ENCODE measurements at regions not wholly inside any gene's neighbourhood (a gene's known extent, or its start where the extent isn't known, plus 50 kb on each side); places are given as distances from the start of the nearest gene placed in this dataset.

DNA sequence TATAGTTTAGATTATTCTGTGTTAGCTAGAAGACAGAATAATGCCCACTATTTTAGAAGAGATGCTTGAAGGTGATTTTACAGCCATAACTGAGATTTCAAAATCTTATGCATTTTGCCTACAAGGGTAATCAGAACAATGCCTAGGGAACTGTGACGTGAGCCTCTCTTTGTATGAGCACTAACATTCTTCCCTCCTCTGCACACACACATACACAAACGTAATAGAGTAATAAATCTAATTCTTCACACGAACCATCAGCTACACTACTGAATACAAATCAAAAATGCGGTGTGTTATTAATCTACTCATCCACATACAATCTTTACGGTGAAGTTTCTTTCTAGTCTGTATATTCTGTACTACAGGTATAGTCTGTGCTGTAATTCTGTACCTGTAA is 227.8 kb downstream of the PLK2 start:
- no peaks in the 10 kb centered on the region for H3K9me3 ChIP-seq (ENCODE audit: insufficient read depth, low read depth, low read length)
- H4K20me1 ChIP-seq (ENCODE audit: insufficient read depth, low read length): no peaks in the 10 kb centered on the region
- no peaks in the 10 kb centered on the region for H3K4me1 ChIP-seq (ENCODE audit: insufficient read depth, low read length)
- H3K9me3 Mint-ChIP-seq (ENCODE audit: unreplicated experiment): no peaks in the 10 kb centered on the region
- H3K27ac ChIP-seq (ENCODE audit: low read depth, low read length): no peak overlapping the region
- H3K4me3 Mint-ChIP-seq (ENCODE audit: unreplicated experiment): no peak overlapping the region
- no peak for FAIRE-seq
- peaks cover 13% of the 10 kb centered on the region for H3K4me1 Mint-ChIP-seq (ENCODE audit: low read depth, unreplicated experiment)
- H3K36me3 ChIP-seq (ENCODE audit: insufficient read depth, low read length): no peaks in the 10 kb centered on the region
- H2AFZ ChIP-seq (ENCODE audit: low read depth, low read length): no peak overlapping the region
- H3K79me2 ChIP-seq (ENCODE audit: insufficient read depth, low read length): no peaks in the 10 kb centered on the region
- no peak overlapping the region for H3K27ac Mint-ChIP-seq (ENCODE audit: unreplicated experiment)
- TF ChIP-seq, protein P1, sequence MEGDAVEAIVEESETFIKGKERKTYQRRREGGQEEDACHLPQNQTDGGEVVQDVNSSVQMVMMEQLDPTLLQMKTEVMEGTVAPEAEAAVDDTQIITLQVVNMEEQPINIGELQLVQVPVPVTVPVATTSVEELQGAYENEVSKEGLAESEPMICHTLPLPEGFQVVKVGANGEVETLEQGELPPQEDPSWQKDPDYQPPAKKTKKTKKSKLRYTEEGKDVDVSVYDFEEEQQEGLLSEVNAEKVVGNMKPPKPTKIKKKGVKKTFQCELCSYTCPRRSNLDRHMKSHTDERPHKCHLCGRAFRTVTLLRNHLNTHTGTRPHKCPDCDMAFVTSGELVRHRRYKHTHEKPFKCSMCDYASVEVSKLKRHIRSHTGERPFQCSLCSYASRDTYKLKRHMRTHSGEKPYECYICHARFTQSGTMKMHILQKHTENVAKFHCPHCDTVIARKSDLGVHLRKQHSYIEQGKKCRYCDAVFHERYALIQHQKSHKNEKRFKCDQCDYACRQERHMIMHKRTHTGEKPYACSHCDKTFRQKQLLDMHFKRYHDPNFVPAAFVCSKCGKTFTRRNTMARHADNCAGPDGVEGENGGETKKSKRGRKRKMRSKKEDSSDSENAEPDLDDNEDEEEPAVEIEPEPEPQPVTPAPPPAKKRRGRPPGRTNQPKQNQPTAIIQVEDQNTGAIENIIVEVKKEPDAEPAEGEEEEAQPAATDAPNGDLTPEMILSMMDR (IDR thresholded peaks at IDR 0.05; ENCODE audit: insufficient read depth, low read depth, low read length): no peak
- no peak for TF ChIP-seq EZH2 (IDR thresholded peaks at IDR 0.05; ENCODE audit: insufficient read depth, low read length)
- no peaks in the 10 kb centered on the region for H3K27me3 ChIP-seq (ENCODE audit: insufficient read depth, low read length)
- H3K9ac ChIP-seq (ENCODE audit: low read length): no peak overlapping the region
- no peak for DNase-seq (ENCODE audit: low read depth)
- no peak overlapping the region for H3K4me2 ChIP-seq (ENCODE audit: low read length)
- no peaks in the 10 kb centered on the region for H3K27me3 Mint-ChIP-seq (ENCODE audit: low read depth, unreplicated experiment)
- H3K36me3 Mint-ChIP-seq (ENCODE audit: low read depth, unreplicated experiment): no peaks in the 10 kb centered on the region
- no peak overlapping the region for H3K4me3 ChIP-seq (ENCODE audit: insufficient read depth, low read depth, low read length)

DNA sequence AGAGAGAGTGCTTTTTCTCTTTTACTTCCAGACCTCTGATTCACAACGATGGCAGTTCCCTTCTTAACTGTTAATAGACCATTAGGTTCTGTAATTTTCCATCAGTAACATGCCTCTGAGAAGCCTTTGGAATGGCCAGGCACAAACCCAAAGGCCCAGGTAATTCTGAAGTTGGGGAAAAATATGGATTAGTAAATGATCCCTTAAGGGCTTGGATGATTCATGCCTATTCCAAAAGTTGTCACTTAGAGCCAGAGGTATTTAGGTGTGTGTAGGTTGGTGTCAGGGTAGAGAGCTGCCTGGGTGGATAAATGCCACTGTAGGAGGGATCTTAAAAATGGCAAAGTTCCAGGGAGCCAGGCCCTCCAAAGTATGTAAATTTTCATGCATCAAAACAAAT is 228.8 kb downstream of the PLK2 start:
- no peaks in the 10 kb centered on the region for H3K9me3 ChIP-seq (ENCODE audit: insufficient read depth, low read depth, low read length)
- no peak overlapping the region for H3K4me3 ChIP-seq (ENCODE audit: insufficient read depth, low read depth, low read length)
- FAIRE-seq (no peak), DNase-seq (ENCODE audit: low read depth) (no peak)
- no peaks in the 10 kb centered on the region for H3K79me2 ChIP-seq (ENCODE audit: insufficient read depth, low read length)
- no peaks in the 10 kb centered on the region for H3K4me1 ChIP-seq (ENCODE audit: insufficient read depth, low read length)
- Mint-ChIP-seq H3K9me3 (ENCODE audit: unreplicated experiment) (no peaks in the 10 kb centered on the region), H3K4me3 (ENCODE audit: unreplicated experiment) (no peak overlapping the region), H3K27ac (ENCODE audit: unreplicated experiment) (no peak overlapping the region), H3K27me3 (ENCODE audit: low read depth, unreplicated experiment) (no peaks in the 10 kb centered on the region), H3K36me3 (ENCODE audit: low read depth, unreplicated experiment) (no peaks in the 10 kb centered on the region), H3K4me1 (ENCODE audit: low read depth, unreplicated experiment) (peaks cover 13% of the 10 kb centered on the region)
- H3K27me3 ChIP-seq (ENCODE audit: insufficient read depth, low read length): no peaks in the 10 kb centered on the region
- H3K27ac ChIP-seq (ENCODE audit: low read depth, low read length): no peak overlapping the region
- H3K4me2 ChIP-seq (ENCODE audit: low read length): no peak overlapping the region
- H2AFZ ChIP-seq (ENCODE audit: low read depth, low read length): no peak overlapping the region
- H4K20me1 ChIP-seq (ENCODE audit: insufficient read depth, low read length): no peaks in the 10 kb centered on the region
- TF ChIP-seq, protein P1 (IDR thresholded peaks at IDR 0.05; ENCODE audit: insufficient read depth, low read depth, low read length): no peak
- TF ChIP-seq EZH2 (IDR thresholded peaks at IDR 0.05; ENCODE audit: insufficient read depth, low read length): no peak
- no peaks in the 10 kb centered on the region for H3K36me3 ChIP-seq (ENCODE audit: insufficient read depth, low read length)
- no peak overlapping the region for H3K9ac ChIP-seq (ENCODE audit: low read length)

DNA sequence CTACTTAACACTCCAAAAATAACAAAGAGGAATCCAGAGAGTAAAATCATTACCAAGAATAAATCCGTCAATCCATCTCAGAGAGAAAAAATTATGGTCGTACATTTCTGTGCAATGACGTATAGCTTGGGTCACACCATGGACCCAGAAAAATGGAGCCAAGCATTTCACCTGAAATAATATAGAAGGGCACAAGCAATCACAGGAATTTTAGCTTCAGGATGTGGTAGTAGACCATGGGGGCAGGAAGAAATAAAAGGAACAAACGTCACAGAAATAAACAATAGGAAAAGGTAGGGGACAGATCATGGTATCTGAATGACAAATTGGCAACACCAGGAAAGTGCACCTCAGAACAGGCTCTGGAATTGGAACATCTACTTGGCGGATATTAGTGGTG is 231.0 kb downstream of the PLK2 start:
- Mint-ChIP-seq H3K36me3 (ENCODE audit: low read depth, unreplicated experiment) (no peaks in the 10 kb centered on the region), H3K4me3 (ENCODE audit: unreplicated experiment) (no peak overlapping the region), H3K9me3 (ENCODE audit: unreplicated experiment) (no peaks in the 10 kb centered on the region), H3K4me1 (ENCODE audit: low read depth, unreplicated experiment) (peaks cover 13% of the 10 kb centered on the region), H3K27me3 (ENCODE audit: low read depth, unreplicated experiment) (no peaks in the 10 kb centered on the region), H3K27ac (ENCODE audit: unreplicated experiment) (no peak overlapping the region)
- H4K20me1 ChIP-seq (ENCODE audit: insufficient read depth, low read length): no peaks in the 10 kb centered on the region
- TF ChIP-seq, protein P1 (IDR thresholded peaks at IDR 0.05; ENCODE audit: insufficient read depth, low read depth, low read length): no peak
- TF ChIP-seq EZH2 (IDR thresholded peaks at IDR 0.05; ENCODE audit: insufficient read depth, low read length): no peak
- no peak for DNase-seq (ENCODE audit: low read depth)
- FAIRE-seq: no peak
- no peak overlapping the region for H3K4me2 ChIP-seq (ENCODE audit: low read length)
- H3K27ac ChIP-seq (ENCODE audit: low read depth, low read length): no peak overlapping the region
- H2AFZ ChIP-seq (ENCODE audit: low read depth, low read length): no peak overlapping the region
- H3K27me3 ChIP-seq (ENCODE audit: insufficient read depth, low read length): no peaks in the 10 kb centered on the region
- H3K36me3 ChIP-seq (ENCODE audit: insufficient read depth, low read length): no peaks in the 10 kb centered on the region
- H3K4me3 ChIP-seq (ENCODE audit: insufficient read depth, low read depth, low read length): no peak overlapping the region
- H3K79me2 ChIP-seq (ENCODE audit: insufficient read depth, low read length): no peaks in the 10 kb centered on the region
- no peaks in the 10 kb centered on the region for H3K9me3 ChIP-seq (ENCODE audit: insufficient read depth, low read depth, low read length)
- no peak overlapping the region for H3K9ac ChIP-seq (ENCODE audit: low read length)
- H3K4me1 ChIP-seq (ENCODE audit: insufficient read depth, low read length): no peaks in the 10 kb centered on the region
